NCI-H2227 (cell line): ENCODE measurements at regions not wholly inside any gene's neighbourhood (a gene's known extent, or its start where the extent isn't known, plus 50 kb on each side); places are given as distances from the start of the nearest gene placed in this dataset.
"Not testable (repeated sequence)": the region's sequence is repeated elsewhere in the genome, so short reads cannot be mapped to it uniquely, and the experiment has no call there.

Experiments used
- DNase-seq: peaks from one replicate; lab custom pipeline; 2025; ENCODE audit not compliant: unreplicated experiment; lab: John Stamatoyannopoulos, UW

DNA sequence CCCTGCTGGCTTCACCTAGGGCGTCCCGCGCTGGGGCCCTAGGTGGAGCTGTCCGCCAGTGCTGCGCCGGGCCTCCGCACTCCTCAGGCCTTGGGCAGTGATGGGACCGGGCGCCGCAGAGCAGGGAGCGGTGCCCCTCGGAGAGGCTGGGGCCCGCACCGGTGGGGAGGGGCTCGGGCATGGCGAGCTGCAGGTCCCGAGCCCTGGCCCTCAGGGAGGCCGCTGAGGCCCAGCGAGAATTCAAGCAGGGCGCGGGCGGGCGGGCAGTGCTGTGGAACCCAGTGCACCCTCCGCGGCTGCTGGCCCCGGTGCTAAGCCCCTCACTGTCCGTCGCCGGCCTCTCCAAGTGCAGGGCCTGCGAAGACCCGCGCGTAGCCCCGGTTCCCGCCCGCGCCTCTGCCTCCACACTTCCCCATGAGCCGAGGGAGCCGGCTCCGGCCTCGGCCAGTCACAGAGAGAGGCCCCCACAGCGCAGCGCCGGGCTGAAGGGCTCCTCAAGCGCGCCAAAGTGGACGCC lies 565.1 kb upstream of the NDST4 start:
- DNase-seq = no peak

DNA sequence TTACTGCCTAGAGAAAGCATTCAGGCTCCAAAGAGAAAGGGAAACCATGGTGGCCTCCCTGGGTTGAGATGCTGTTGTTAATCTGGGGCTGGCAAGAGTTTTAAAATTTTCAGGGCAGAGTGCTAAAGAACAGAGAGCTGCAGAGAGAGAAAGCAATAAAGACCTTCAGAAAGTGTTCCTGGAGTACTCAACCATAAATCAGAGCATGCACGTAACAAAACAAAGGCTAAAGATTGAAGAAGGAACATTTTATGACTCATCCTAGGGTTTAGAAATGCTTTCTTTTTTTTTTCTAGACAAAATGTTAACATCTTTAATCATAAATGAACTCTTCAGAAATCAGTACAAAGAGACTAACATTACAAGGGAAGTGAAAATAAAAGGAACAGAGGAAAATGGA lies 562.3 kb upstream of the NDST4 start:
- no peak for DNase-seq

DNA sequence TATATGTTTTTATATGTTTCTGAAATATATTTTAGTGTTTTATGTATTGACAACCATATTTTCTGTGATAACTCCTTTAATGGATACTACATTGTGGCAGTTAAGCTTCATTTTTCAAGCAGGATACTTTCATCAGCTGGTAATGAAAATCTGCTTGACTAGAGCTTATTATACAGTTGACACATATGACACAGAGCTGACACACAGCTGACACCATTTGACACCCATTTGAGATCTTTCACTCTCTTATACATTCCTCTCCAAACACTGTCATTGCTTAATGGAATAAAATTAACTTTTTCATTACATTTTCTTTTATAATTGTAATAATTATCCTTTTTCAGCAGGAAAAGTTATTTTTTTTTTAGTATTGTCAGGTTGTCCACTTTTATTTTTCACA lies 561.1 kb upstream of the NDST4 start:
- DNase-seq = no peak

DNA sequence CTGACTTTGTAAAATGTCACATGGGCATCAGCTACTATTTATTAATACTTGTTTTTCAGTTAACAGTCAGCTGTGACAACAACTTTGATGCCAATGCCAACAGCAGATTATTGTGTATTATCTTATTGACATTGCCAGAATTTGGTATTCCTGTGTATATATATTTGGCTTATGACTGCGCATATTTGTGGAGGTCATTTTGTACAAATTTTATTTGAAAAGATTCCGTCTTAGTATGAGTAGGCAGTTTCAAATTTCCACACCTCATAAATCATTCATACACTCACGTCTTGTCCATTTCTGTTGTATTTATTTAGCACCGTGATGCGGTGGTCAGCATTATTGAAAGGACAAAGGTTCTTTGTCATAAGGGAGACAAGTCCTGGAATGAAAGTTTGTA lies 558.2 kb upstream of the NDST4 start:
- no peak for DNase-seq

DNA sequence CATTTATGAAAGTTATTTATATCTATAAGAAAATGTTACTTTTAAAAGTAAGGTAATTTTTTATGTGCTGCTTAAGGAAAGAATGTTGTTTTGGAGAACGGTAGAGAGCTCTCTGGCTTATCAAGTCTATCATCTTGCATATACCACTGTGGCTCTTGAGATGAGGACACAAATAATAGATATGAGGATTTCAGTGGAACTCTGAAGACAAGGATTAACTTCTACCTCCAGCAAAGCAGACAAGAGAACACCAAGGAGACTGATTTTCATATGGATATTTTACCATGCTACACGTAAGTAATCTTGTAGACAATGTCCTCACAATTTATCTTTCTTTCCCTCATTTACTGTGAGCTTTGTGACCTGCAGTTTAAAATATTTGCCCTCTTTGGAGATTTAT lies 557.5 kb upstream of the NDST4 start:
- DNase-seq = no peak

DNA sequence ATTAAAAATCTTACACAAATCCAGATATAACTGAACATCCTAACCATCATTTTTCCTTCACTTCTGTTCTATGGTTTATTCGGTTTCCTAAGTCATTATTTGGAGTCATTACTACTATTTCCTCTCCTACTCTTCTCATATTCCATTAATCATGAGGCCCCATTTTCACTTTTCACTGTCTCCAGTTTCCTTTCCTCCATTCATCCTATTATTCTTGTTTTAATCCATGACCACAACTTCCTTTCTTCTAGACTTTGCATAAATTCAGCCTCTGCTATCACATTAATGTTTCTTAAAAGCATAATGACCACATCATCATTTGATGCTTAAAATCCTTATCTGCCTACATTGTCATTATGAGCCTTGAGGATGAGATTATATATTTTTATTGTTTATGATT lies 555.0 kb upstream of the NDST4 start:
- DNase-seq = no peak

DNA sequence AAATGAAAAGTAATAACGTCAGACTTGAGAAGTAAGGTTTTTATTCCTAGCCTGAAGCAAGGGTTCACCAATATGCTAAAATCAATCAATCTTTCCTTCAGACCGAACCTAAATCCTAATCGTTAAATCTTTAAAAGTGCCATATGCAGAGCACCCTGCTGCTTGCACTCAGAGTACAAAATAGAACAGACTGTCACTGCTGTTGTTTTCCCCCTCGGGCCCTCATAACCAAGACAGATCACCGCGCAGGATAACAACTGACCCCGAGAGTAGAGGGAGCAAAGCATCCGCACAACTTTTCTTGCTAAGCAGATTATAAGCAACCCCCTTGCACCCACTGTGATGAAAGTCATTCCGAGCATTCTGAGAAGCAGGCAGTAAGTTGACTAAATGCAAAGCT lies 550.9 kb upstream of the NDST4 start:
- DNase-seq = no peak

DNA sequence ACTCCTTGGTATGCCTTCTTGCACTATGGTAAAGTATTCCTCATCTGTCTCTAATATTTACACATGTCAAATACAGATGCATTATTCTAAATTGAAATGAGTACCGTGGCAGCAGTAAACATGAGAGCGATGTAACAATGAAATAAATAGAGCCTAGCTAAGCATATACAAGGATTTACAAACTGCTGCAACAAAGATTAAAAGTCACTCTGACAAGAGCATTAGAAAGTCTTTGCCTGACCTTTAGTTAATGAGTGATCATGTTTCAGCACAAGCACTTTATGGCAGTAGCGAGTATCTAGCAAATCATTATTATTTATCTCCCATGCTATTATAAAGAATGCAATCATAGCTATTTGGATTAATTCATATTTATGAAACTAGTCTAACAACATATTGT lies 547.0 kb upstream of the NDST4 start:
- DNase-seq = no peak

DNA sequence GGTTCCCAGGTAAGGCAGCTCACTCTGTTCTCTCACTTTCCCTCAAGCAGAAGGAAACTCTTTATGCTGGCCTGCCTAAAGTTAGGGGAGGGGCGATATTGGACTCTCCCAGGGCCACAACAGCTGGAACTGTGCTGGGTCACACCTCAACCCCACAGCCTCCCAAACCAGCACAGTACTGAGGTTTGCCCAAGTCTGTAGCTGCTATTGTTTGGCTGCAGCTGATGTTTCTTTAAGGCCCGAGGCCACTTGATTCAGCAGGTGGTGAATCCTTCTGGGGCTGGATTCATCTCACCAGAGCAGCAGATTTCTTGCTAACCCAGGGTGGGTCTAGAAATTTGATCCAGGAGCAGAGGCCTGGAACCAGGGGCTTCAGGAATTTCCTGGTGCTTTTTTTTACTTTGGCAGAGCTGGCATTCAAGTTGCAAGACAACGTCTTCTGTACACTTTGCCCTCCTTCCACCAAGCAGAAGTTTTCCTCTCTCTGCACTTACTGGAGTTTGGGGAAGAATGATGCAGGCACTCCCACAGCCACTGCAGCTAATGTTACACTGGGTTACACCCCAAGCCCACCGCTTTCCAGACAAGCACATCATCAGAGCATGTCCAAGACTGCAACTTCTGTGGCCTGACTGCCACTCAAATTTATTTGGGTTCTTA lies 544.7 kb upstream of the NDST4 start:
- DNase-seq = no peak

DNA sequence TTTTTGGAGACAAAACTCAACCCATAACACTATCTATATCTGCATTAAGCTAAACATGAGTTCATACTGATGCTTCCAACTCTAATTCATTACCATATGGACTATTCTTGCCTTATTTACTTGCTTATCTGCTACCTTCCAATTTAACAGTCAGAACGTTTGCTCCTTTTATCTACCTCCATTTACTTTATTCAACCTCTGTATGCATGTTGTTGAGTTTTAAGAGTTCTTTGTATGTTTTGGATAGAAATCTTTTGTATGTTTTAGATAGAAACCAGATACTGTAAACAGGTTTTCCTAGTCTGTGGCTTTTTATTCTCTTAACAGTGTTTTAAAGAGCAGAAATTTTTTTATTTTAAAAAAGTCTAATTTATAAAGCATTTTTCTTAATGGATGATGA lies 542.2 kb upstream of the NDST4 start:
- no peak for DNase-seq

DNA sequence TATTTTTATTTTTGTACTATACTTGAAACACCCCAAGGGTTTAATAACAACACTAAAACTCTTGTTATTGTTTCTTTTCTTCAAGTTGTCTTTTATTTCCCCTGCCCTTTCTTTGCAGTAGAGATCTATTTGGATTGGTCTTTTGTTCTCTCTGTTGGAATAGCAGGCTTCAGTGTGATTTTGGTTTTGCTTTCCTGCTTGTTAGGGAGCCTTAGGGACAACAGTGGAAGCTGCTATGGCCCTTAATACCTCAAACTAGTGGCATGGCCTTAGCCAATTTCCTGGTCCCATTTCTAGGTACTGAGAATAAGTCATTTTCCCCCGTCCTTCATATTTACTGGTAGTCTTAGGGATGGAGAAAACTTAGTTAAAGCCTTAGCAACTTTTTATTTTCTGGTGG lies 535.4 kb upstream of the NDST4 start:
- no peak for DNase-seq

DNA sequence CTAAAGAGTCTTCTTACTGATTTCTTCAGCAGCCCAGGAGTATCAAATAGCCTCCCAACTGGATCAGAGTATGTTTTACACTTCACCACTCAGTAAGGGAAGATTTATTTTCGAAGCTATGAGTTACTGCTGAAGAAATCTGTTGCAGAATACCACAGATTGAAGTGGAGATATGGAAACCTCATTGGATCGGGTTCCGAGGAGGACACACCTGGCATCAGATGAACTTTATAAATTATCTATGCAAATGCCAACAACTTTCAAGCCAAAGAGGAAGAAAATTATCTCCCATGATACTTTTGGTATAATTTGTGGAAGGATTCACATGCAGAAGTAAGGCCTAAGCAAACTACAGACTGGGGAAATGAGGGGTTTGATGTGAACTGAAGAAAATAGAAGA lies 515.9 kb upstream of the NDST4 start:
- DNase-seq = no peak

DNA sequence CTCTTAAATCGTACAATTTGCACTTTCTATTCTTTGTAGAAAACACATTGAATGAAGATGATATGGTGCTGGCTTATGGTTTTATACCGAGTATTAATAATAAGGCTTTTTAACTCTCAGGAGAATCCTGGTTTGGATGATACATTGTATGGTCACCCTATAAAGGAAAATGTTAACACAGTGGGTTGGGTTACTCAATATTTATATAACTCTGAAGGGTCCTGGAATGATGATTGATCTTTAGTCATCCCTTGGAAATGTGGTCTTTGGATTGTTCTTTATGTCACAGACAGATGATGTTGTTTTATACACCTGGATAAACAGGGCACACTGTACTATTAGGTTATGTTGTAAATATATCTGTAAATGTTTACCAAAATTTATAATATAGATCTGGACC lies 496.2 kb upstream of the NDST4 start:
- no peak for DNase-seq

DNA sequence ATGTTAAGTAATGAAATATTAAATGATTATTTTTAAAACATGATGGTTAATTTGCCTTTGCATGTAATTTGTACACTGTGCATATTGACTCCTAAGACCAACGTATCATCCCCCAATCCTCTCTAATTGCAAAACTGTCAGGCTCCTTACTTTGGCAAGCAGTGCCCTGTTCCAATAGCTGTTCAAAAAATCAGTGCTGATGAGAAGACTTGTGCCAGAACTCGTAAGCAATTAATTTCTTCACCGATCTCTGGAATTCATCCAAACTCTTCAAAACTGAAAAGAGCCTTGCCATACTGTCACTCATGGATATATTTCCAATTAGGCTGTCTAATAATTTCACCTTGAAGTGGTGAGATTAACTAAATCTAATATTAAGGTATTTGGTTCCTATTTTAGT lies 493.9 kb upstream of the NDST4 start:
- DNase-seq = no peak

DNA sequence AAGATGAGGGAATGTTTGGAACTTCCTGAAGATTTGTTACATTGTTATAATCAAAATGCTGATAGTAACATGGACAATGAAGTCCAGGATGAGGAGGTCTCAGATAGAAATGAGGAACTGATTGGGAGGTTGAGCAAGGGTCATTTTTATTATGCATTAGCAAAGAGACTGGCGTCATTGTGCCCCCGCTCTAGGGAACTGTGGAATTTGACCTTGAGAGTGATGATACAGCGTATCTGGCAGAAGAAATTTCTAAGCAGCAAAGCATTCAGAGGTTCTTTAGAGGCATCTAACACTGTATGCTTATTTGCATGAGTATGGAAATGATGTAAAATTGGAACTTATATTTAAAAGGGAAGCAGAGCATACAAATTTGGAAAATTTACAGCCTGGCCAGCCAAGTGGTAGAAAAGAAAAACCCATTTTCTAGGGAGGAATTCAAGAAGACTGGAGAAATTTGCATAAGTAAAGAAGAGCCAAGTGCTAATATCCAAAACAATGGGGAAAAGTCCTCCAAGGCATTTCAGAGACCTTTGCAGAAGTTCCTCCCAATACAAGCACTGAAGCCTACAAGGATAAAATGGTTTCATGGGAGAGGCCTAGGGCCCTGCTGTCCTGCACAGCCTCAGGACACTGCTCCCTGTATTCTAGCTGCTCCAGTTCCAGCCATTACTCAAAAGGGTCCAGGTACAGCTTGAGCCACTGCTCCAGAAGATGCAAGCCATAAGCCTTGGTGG lies 483.0 kb upstream of the NDST4 start:
- no peak for DNase-seq

DNA sequence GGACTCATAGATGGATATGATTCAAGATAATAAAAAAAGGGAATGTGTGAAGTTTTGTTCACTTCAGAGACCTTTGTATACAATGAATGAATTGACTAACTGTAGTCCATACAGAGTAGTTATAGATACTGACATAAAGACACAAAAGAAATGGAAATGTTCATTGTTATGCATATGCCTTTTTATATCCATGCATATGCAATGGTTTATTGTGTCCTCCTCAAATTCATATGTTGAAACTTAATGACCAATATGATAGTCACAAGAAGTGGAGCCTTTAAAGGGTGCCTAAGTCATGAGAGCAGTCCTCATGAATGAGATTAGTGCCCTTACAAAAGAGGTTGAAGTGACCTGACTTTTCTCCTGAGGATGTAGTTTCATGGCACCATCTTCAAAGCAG lies 467.5 kb upstream of the NDST4 start:
- no peak for DNase-seq

DNA sequence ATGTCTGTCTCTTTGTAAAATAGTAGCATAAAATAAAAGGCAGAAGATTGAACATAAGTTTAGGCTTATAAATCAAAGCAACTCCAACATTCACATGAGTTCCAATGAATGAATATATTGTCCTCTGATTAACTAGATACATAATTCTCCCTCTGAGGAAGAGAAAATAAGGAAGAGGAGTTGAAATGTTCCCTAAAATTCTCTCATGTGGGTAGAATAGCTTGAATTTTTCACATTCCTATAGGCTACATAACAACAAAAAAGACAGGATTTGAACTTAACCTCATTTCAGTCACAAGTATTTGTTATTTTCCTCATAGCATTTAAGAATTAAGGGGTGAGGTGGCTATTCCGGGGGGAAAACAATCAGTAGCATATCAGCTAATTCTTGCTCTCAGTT lies 462.4 kb upstream of the NDST4 start:
- no peak for DNase-seq

DNA sequence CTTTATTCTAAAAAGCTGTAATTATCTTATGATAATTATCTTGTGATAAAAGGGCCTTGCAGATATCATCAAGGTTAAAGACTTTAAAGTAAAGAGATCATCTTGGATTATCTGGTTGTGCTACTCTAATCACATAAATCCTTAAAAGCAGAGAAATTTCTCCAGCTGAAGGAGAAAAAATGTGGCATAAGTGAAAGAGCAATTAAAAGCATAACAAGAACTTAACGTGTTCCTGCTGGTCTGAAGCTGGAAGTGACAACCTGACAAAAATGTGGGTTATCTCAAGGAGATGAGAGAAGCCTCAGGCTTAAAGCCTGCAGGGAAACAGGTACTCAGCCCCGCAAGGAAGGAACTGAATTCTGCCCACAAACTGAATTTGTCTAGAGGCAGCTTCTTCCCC lies 449.1 kb upstream of the NDST4 start:
- no peak for DNase-seq

DNA sequence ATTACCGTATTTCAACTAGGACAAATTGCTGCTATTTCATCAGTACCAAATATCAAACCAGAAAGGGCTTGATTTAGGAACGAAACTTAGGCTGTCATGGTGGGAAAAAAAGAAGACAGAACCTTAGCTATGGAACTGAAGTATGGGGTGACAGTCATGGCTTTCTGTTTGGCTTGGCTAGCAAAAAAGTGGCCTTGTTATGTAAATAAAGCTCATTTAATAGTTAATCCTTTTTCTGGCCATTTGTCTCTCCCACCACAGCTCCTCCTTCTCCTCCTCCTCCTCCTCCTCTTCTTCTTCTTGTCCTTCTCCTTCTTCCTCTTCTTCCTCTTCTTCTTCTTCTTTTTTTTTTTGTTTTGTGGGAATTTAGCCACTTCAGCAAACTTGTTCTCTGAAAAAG lies 434.7 kb upstream of the NDST4 start:
- DNase-seq = no peak

DNA sequence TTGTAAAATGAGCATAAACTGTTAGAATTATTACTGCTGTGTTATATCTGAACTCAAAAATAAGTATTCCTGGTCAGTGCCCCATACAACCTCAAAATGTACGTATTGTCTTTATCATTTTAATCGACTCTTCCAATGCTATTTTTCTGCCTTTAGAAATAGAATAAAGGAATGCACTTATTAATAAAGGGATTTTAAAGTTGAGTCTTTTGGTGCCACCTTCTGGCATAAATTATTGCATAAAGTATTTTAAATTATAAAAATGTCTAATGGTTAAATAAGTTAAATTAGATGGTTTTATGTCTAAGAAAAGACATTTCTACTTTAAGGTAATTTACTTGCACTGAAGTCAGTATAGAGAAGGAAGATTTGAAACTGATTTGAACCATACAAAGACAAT lies 424.0 kb upstream of the NDST4 start:
- DNase-seq = no peak

DNA sequence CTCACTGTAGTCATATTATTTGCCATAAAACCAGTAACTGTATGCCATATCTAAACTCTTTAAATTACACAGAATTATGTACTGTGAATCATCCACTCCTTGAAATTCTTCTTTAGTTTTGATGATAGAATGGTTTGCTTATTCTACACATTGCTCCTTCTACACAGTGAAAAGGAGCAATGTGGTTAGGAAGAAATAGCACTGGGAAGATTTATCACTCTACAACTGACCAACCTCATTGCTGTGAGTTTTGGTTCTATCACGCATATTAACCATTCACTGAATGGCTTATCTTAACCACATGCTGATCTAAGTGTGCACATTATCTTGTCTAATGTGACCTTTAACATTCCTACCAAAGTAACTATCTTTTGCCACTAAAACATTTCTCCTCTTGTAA lies 415.7 kb upstream of the NDST4 start:
- no peak for DNase-seq

DNA sequence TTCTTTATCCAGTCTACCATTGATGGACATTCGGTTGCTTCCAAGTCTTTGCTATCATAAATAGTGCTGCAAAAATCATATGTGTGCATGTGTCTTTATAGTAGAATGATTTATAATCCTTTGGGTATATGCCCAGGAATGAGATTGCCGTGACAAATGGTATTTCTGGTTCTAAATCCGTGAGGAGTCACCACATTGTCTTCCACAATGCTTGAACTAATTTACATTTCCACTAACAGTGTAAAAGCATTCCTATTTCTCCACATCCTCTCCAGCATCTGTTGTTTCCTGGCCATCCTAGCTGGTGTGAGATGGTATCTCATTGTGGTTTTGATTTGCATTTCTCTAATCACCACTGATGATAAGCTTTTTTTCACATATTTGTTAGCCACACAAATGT lies 406.1 kb upstream of the NDST4 start:
- DNase-seq = not testable (repeated sequence)

DNA sequence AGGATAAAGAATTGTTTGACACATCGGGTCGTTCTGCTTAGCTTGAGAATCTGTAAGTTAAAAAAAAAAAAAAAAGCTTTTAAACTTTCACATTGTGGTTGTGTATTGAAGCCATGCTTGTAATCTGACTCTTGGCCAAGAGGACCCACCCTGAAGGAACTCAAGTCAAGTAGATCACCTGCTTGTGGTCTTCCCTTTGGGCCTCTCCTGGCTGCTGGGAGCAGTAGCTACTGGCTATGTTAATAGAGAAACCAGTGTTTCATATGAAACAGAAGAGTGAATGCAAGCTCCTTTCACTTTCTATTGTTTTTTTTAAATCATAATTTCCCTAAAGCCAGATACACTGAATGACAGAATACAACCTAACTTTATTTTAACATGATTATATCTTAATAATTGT lies 402.4 kb upstream of the NDST4 start:
- no peak for DNase-seq
